HUES64 (cell line): ENCODE measurements at regions not wholly inside any gene's neighbourhood (a gene's known extent, or its start where the extent isn't known, plus 50 kb on each side); places are given as distances from the start of the nearest gene placed in this dataset.

ENCODE experiments used
- H3K27ac ChIP-seq: 2 replicates; pipeline ENCODE4 v1.7.0; 2013; ENCODE audit warnings: low read depth, low read length, inconsistent platforms
- H3K27me3 ChIP-seq: 2 replicates; pipeline ENCODE4 v1.6.1; 2013; ENCODE audit warnings: mild to moderate bottlenecking, low read length; ENCODE audit not compliant: insufficient read depth
- H3K36me3 ChIP-seq: 2 replicates; pipeline ENCODE4 v1.6.1; 2013; ENCODE audit warnings: mild to moderate bottlenecking, low read length; ENCODE audit not compliant: insufficient read depth
- H3K4me1 ChIP-seq: 2 replicates; pipeline ENCODE4 v1.6.1; 2013; ENCODE audit warnings: mild to moderate bottlenecking, low read length, moderate library complexity; ENCODE audit not compliant: insufficient read depth
- H3K4me3 ChIP-seq: 2 replicates; pipeline ENCODE4 v1.5.1; 2013; ENCODE audit warnings: mild to moderate bottlenecking, low read length, moderate library complexity
- H3K9ac ChIP-seq: 2 replicates; pipeline ENCODE4 v1.6.1; 2013; ENCODE audit warnings: mild to moderate bottlenecking, low read depth, low read length
- H3K9me3 ChIP-seq: 2 replicates; pipeline ENCODE4 v1.6.1; 2013; ENCODE audit warnings: low read depth, low read length; ENCODE audit not compliant: insufficient read depth
- WGBS: fragments of 150-250, 120-280 bp; methylation state at CpG from one replicate; pipeline ENCODE4 v1.1.7; 2013; ENCODE audit warnings: missing lambda C conversion rate; 5-methylcytosine and 5-hydroxymethylcytosine counted together

GRCh38 chr10:43731486-43731885 lies 82.8 kb upstream of the ZNF32 start:
- Histone ChIP-seq H3K4me1 (0 out of 2 replicates have a peak, but pooled peaks cover 3% of the 10 kb centered on the region), H3K9ac (no peak overlapping the region), H3K27ac (no peak overlapping the region), H3K4me3 (no peak overlapping the region), H3K36me3 (no peaks in the 10 kb centered on the region), H3K27me3 (no peaks in the 10 kb centered on the region), H3K9me3 (0 out of 2 replicates have a peak, but pooled peaks cover under 1% of the 10 kb centered on the region)
- 94% methylated on average over 3 of the region's 3 CpGs for WGBS

- no peak overlapping the region for H3K4me3 ChIP-seq
- WGBS, result 92% methylated on average over 26 of the region's 26 CpGs
- H3K4me1 ChIP-seq, result no peaks in the 10 kb centered on the region
- H3K9me3 ChIP-seq, result 0 out of 2 replicates have a peak, but pooled peaks cover 3% of the 10 kb centered on the region
- H3K36me3 ChIP-seq, result no peaks in the 10 kb centered on the region
- no peak overlapping the region for H3K27ac ChIP-seq
- H3K27me3 ChIP-seq, result no peaks in the 10 kb centered on the region
- H3K9ac ChIP-seq, result no peak overlapping the region
These were observed 79.7 kb upstream of the ZNF32 start for GRCh38 chr10:43728425-43728824.

GRCh38 chr10:43727935-43728334 lies 79.3 kb upstream of the ZNF32 start:
- Histone ChIP-seq H3K27ac (no peak overlapping the region), H3K27me3 (no peaks in the 10 kb centered on the region), H3K36me3 (no peaks in the 10 kb centered on the region), H3K4me3 (no peak overlapping the region), H3K9me3 (0 out of 2 replicates have a peak, but pooled peaks cover 3% of the 10 kb centered on the region), H3K9ac (no peak overlapping the region), H3K4me1 (no peaks in the 10 kb centered on the region)
- 94% methylated on average over 21 of the region's 21 CpGs for WGBS

GRCh38 chr10:43715334-43715733 lies 66.7 kb upstream of the ZNF32 start:
- no peak overlapping the region for H3K27ac ChIP-seq
- 100% methylated on average over 3 of the region's 3 CpGs for WGBS
- H3K27me3 ChIP-seq, result no peaks in the 10 kb centered on the region
- no peak overlapping the region for H3K4me3 ChIP-seq
- no peaks in the 10 kb centered on the region for H3K4me1 ChIP-seq
- H3K36me3 ChIP-seq, result no peaks in the 10 kb centered on the region
- 0 out of 2 replicates have a peak, but pooled peaks cover 7% of the 10 kb centered on the region for H3K9me3 ChIP-seq
- no peak overlapping the region for H3K9ac ChIP-seq

GRCh38 chr10:43712821-43713584 lies 64.3 kb upstream of the ZNF32 start:
- Histone ChIP-seq H3K4me3 (no peak overlapping the region), H3K9me3 (0 out of 2 replicates have a peak, but pooled peaks cover 7% of the 10 kb centered on the region), H3K4me1 (no peaks in the 10 kb centered on the region), H3K27me3 (no peaks in the 10 kb centered on the region), H3K36me3 (no peaks in the 10 kb centered on the region), H3K9ac (no peak overlapping the region), H3K27ac (no peak overlapping the region)
- WGBS, result 90% methylated on average over 10 of the region's 10 CpGs

- no peak overlapping the region for H3K27ac ChIP-seq
- no peaks in the 10 kb centered on the region for H3K9me3 ChIP-seq
- no peak overlapping the region for H3K9ac ChIP-seq
- no peaks in the 10 kb centered on the region for H3K27me3 ChIP-seq
- WGBS, result 85% methylated on average over 7 of the region's 7 CpGs
- H3K4me1 ChIP-seq, result no peaks in the 10 kb centered on the region
- no peak overlapping the region for H3K4me3 ChIP-seq
- no peaks in the 10 kb centered on the region for H3K36me3 ChIP-seq
These were observed 62.2 kb upstream of the ZNF32 start for GRCh38 chr10:43710772-43711471.

- H3K4me1 ChIP-seq, result no peaks in the 10 kb centered on the region
- H3K9ac ChIP-seq, result no peak overlapping the region
- H3K36me3 ChIP-seq, result no peaks in the 10 kb centered on the region
- WGBS, result 82% methylated on average over 1 of the region's 3 CpGs
- no peak overlapping the region for H3K27ac ChIP-seq
- H3K27me3 ChIP-seq, result no peaks in the 10 kb centered on the region
- no peak overlapping the region for H3K4me3 ChIP-seq
- no peaks in the 10 kb centered on the region for H3K9me3 ChIP-seq
These were observed 59.6 kb upstream of the ZNF32 start for GRCh38 chr10:43708262-43708661.

- Histone ChIP-seq H3K9me3 (no peaks in the 10 kb centered on the region), H3K27ac (no peak overlapping the region)
- 73% methylated on average over 11 of the region's 11 CpGs for WGBS
These were observed 59.1 kb upstream of the ZNF32 start for GRCh38 chr10:43707770-43708169.

GRCh38 chr10:43706166-43706565 lies 57.5 kb upstream of the ZNF32 start:
- no peak overlapping the region for H3K4me3 ChIP-seq
- H3K9me3 ChIP-seq, result no peaks in the 10 kb centered on the region
- H3K4me1 ChIP-seq, result no peaks in the 10 kb centered on the region
- H3K36me3 ChIP-seq, result no peaks in the 10 kb centered on the region
- no peak overlapping the region for H3K27ac ChIP-seq
- H3K27me3 ChIP-seq, result no peaks in the 10 kb centered on the region
- WGBS, result 92% methylated on average over 6 of the region's 6 CpGs
- H3K9ac ChIP-seq, result no peak overlapping the region

More at GRCh38 chr10:43707770-43708169, 59.1 kb upstream of the ZNF32 start:
- no peaks in the 10 kb centered on the region for H3K4me1 ChIP-seq
- H3K9ac ChIP-seq, result no peak overlapping the region
- H3K27me3 ChIP-seq, result no peaks in the 10 kb centered on the region
- no peak overlapping the region for H3K4me3 ChIP-seq
- H3K36me3 ChIP-seq, result no peaks in the 10 kb centered on the region

- no peak overlapping the region for H3K4me3 ChIP-seq
- H3K27me3 ChIP-seq, result no peaks in the 10 kb centered on the region
- H3K36me3 ChIP-seq, result no peaks in the 10 kb centered on the region
- no peak overlapping the region for H3K9ac ChIP-seq
- no peaks in the 10 kb centered on the region for H3K4me1 ChIP-seq
- WGBS, result 88% methylated on average over 13 of the region's 13 CpGs
- no peak overlapping the region for H3K27ac ChIP-seq
- no peaks in the 10 kb centered on the region for H3K9me3 ChIP-seq
These were observed 54.6 kb upstream of the ZNF32 start for GRCh38 chr10:43703286-43703685.

- WGBS, result 94% methylated on average over 19 of the region's 19 CpGs
- H3K36me3 ChIP-seq, result no peaks in the 10 kb centered on the region
- no peak overlapping the region for H3K4me3 ChIP-seq
- H3K9me3 ChIP-seq, result no peaks in the 10 kb centered on the region
- H3K27me3 ChIP-seq, result no peaks in the 10 kb centered on the region
- no peak overlapping the region for H3K27ac ChIP-seq
- no peaks in the 10 kb centered on the region for H3K4me1 ChIP-seq
- H3K9ac ChIP-seq, result no peak overlapping the region
These were observed 54.2 kb upstream of the ZNF32 start for GRCh38 chr10:43702936-43703281.
